ENCODE measurements at regions not wholly inside any gene's neighbourhood (a gene's known extent, or its start where the extent isn't known, plus 50 kb on each side); places are given as distances from the start of the nearest gene placed in this dataset.

DNA sequence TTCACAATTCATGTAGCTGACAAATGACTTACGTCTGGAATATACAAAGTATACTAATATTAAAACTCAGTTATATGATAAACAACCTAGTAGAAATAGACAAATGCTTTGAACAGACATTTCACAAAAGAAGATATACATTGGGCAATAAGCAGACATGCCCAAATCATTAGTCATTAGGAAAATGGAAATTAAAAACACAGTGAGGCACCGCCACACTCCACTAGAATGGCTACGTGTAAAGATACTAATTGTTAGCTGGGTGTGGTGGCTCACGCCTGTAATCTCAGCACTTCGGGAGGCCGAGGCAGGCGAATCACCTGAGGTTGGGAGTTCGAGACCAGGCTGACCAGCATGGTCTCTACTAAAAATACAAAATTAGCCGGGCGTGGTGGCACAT lies 248.9 kb upstream of the TMEM132C start:
- H3K9me3 Mint-ChIP-seq: no peaks in the 10 kb centered on the region
- intact Hi-C loops (cut with micrococcal nuclease): no loop called here

DNA sequence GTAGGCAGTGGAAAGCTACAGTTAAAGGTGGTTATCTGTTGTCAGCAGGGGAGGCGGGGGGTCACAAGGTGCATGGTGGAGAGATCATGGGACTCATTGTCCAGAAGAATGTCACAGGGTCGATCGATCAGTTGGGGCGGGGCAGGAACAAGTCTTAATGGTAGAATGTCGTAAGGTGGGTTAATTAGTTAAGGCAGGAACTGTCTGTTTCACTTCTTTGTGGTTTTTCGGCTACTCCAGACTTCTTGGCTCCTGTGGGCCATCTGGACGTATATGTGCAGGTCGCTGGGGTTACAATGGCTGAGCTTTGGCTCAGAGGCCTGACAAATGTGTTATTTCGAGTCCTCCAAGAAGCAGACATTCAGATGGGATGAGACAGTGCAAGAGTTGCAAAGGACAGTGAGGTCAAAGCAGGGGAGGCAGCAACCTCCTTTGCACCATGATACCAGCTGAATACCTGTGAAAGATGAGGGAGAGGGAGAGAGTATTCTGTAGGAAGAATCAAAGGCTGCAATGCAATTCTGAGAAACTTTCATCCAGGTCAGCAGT lies 246.9 kb upstream of the TMEM132C start:
- Mint-ChIP-seq H3K4me3 (no peak overlapping the region), H3K27ac (no peak overlapping the region), H3K4me1 (no peaks in the 10 kb centered on the region), H3K27me3 (no peaks in the 10 kb centered on the region), H3K36me3 (ENCODE audit: low read depth) (no peaks in the 10 kb centered on the region), H3K9me3 (no peaks in the 10 kb centered on the region)
- intact Hi-C loops (cut with micrococcal nuclease): no loop called here
- ChIA-PET POLR2A (no interaction called here), CTCF (no interaction called here)
- no peak for ATAC-seq (ENCODE audit: low read depth)
- TF ChIP-seq, protein P1, sequence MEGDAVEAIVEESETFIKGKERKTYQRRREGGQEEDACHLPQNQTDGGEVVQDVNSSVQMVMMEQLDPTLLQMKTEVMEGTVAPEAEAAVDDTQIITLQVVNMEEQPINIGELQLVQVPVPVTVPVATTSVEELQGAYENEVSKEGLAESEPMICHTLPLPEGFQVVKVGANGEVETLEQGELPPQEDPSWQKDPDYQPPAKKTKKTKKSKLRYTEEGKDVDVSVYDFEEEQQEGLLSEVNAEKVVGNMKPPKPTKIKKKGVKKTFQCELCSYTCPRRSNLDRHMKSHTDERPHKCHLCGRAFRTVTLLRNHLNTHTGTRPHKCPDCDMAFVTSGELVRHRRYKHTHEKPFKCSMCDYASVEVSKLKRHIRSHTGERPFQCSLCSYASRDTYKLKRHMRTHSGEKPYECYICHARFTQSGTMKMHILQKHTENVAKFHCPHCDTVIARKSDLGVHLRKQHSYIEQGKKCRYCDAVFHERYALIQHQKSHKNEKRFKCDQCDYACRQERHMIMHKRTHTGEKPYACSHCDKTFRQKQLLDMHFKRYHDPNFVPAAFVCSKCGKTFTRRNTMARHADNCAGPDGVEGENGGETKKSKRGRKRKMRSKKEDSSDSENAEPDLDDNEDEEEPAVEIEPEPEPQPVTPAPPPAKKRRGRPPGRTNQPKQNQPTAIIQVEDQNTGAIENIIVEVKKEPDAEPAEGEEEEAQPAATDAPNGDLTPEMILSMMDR (IDR thresholded peaks at IDR 0.05): no peak
- no peak for DNase-seq

More for the DNA sequence above, 248.9 kb upstream of the TMEM132C start:
- H3K27me3 Mint-ChIP-seq: no peaks in the 10 kb centered on the region
- H3K36me3 Mint-ChIP-seq (ENCODE audit: low read depth): no peaks in the 10 kb centered on the region
- no peaks in the 10 kb centered on the region for H3K4me1 Mint-ChIP-seq
- ATAC-seq (ENCODE audit: low read depth) (no peak), DNase-seq (no peak)
- no peak overlapping the region for H3K27ac Mint-ChIP-seq
- CTCF ChIA-PET: no interaction called here
- no peak overlapping the region for H3K4me3 Mint-ChIP-seq
- POLR2A ChIA-PET: interaction anchor here (0.7 kb wide), 2 partner anchors 52 to 1244 kb away, joined by 4 to 6 read pairs; no protein-coding TSS in a partner anchor
- TF ChIP-seq, protein P1 (IDR thresholded peaks at IDR 0.05): no peak

DNA sequence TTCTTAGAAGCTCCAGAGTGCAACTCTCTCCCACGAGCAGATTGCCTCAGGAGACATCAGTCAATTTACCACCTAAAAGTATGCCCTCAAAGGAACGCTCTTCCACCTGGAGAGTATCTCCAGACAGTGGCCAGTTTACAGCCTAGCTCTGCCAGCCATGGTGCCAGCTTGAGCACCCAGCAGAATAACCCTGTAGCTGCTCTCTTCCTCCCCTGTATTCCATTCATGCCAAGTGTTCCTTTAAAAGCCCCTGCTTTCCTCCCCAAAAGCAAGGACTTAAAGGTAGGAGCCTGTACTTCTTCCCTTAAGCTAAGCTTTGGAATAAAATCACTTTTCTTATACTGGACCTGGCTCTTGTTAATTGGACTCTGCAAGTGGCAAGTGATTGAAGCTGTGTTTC lies 245.4 kb upstream of the TMEM132C start:
- Mint-ChIP-seq H3K27me3 (no peaks in the 10 kb centered on the region), H3K4me3 (no peak overlapping the region), H3K9me3 (peaks cover 4% of the 10 kb centered on the region), H3K4me1 (no peaks in the 10 kb centered on the region), H3K36me3 (ENCODE audit: low read depth) (no peaks in the 10 kb centered on the region), H3K27ac (no peak overlapping the region)
- ChIA-PET POLR2A (no interaction called here), CTCF (no interaction called here)
- ATAC-seq (ENCODE audit: low read depth) (no peak), DNase-seq (no peak)
- TF ChIP-seq, protein P1 (IDR thresholded peaks at IDR 0.05): no peak
- intact Hi-C loops (cut with micrococcal nuclease): no loop called here

DNA sequence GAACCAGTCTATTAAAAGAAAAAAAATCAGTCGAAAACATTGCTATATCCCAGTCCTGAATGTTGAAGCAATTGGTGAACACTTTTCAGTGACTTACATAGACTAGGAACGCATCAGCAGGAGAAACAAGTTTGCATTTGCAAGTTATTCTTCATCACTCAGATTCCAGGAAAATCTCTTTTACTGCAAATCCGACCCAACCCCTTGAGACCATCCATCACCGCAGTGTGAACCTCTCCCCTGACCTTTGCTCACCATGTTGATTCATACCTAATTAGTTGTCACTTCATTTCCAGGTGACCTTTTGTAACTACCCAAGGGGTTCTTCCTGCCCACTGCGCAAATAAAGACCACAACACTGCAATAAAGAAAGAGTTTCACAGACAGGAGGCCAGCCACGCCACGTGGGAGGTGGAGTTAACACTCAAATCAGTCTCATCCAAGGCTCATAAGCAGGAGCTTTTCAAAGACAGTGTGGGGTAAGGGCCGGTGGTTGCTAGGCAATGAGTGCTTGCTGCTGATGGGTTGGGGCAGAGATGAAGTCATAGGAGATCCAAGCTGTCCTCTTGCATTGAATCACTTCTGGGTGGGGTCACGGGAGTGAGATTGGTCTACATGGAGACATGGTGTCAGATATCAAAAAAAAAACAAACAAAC lies 241.3 kb upstream of the TMEM132C start:
- H3K4me1 Mint-ChIP-seq: no peaks in the 10 kb centered on the region
- H3K27ac Mint-ChIP-seq: no peak overlapping the region
- DNase-seq: no peak
- POLR2A ChIA-PET: no interaction called here
- no peak overlapping the region for H3K4me3 Mint-ChIP-seq
- TF ChIP-seq, protein P1 (IDR thresholded peaks at IDR 0.05): no peak
- H3K36me3 Mint-ChIP-seq (ENCODE audit: low read depth): no peaks in the 10 kb centered on the region
- CTCF ChIA-PET: no interaction called here
- no peak for ATAC-seq (ENCODE audit: low read depth)
- H3K27me3 Mint-ChIP-seq: no peaks in the 10 kb centered on the region
- intact Hi-C loops (cut with micrococcal nuclease): no loop called here
- H3K9me3 Mint-ChIP-seq: peaks cover 4% of the 10 kb centered on the region

DNA sequence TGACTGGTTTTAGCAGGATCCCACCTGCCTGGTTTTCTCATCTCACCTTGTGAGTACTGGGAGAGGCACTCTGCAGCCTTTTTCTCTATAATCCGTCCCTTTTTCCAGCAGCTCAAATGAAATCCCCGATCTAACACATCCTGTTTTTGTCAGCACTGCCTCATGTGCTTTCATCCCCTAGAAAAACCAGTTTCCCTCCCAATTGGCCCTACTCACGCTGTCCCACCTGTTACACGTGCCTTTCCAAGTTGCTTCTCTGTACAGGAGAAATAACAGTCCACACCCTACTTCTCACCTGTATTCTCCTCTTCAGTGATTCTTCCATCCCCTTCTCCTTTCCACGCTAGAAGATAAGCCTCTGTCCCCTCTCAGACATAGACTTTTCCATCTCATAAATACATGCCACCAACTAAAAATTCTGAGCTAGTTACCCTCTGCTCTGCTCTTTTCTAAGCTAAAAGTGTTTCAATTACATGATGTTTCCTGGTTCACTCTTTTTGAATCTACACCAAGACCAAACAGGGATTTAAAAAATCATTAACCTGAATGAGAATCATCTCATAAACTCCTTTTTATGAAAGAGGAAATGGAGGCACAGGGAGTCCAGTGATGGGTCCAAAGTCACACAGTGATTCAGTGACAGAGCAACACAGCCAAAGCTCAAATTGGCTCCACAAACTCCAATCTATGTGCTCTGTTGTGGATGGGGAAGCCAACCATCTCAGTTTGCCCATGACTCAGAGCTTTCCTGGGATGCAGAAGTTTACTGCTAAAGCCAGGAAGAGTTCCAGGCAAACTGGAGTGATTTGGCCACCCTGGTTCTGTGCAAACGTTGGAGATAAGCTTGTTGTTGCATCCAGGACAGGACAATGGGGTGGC lies 240.0 kb upstream of the TMEM132C start:
- POLR2A ChIA-PET: no interaction called here
- H3K27ac Mint-ChIP-seq: no peak overlapping the region

More for the DNA sequence above, 240.0 kb upstream of the TMEM132C start:
- H3K27me3 Mint-ChIP-seq: no peaks in the 10 kb centered on the region
- no peak for ATAC-seq (ENCODE audit: low read depth)
- intact Hi-C loops (cut with micrococcal nuclease): no loop called here
- no peak for DNase-seq
- no peak overlapping the region for H3K4me3 Mint-ChIP-seq
- TF ChIP-seq, protein P1 (IDR thresholded peaks at IDR 0.05): no peak
- H3K4me1 Mint-ChIP-seq: no peaks in the 10 kb centered on the region
- CTCF ChIA-PET: no interaction called here
- H3K36me3 Mint-ChIP-seq (ENCODE audit: low read depth): no peaks in the 10 kb centered on the region
- H3K9me3 Mint-ChIP-seq: peaks cover 4% of the 10 kb centered on the region

Measured in activated B cell treated with CpG ODN at 0.5 μM for 24 hours (primary cell).